ENCODE measurements at regions not wholly inside any gene's neighbourhood (a gene's known extent, or its start where the extent isn't known, plus 50 kb on each side); places are given as distances from the start of the nearest gene placed in this dataset.
"Not testable (repeated sequence)": the region's sequence is repeated elsewhere in the genome, so short reads cannot be mapped to it uniquely, and the experiment has no call there.

DNA sequence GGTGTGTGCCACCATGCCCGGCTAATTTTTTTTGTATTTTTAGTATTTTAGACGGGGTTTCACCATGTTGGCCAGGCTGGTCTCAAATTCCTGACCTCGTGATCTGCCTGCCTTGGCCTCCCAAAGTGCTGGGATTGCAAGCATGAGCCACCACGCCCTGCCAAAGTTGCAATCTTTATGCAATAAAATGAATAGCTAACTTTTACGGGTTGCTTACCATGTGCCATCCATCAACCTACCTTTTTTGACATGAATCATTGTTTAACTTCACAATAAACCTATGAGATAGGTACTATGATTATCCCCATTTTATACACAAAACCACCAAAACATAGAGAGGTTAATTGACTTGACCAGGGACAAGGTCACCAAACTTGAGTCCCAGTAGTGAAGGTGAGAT is 118.8 kb upstream of the HAND1 start:
- DNase-seq; H3K9me3 ChIP-seq (replicated peaks); H3K4me3 ChIP-seq; H3K27ac ChIP-seq; H3K27me3 ChIP-seq; H3K4me1 ChIP-seq; H3K36me3 ChIP-seq: not testable (repeated sequence)

DNA sequence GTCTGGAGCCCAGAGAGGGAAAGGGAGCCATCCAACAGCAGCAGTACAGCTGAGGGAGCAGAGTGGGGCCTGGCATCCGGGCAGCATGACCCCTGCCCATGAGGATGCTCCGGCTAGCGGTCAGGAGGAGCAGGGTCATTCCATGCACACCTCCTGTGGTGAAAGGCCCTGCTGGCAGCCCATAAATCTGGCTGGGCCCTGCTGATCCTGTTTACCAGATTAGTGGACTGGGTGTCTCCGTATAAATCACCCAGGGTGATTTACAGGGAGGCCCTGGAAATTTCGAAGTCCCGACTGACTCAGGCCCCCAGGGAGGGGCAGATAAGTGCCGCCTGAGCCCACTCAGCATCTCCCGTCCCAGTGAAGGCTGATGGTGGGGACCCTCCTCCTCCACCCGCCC is 117.6 kb upstream of the HAND1 start:
- no peak for DNase-seq
- H3K4me3 ChIP-seq, result no peak overlapping the region
- H3K36me3 ChIP-seq, result no peaks in the 10 kb centered on the region
- no peaks in the 10 kb centered on the region for H3K27me3 ChIP-seq
- no peak overlapping the region for H3K27ac ChIP-seq
- no peaks in the 10 kb centered on the region for H3K9me3 ChIP-seq (replicated peaks)
- H3K4me1 ChIP-seq, result no peaks in the 10 kb centered on the region

DNA sequence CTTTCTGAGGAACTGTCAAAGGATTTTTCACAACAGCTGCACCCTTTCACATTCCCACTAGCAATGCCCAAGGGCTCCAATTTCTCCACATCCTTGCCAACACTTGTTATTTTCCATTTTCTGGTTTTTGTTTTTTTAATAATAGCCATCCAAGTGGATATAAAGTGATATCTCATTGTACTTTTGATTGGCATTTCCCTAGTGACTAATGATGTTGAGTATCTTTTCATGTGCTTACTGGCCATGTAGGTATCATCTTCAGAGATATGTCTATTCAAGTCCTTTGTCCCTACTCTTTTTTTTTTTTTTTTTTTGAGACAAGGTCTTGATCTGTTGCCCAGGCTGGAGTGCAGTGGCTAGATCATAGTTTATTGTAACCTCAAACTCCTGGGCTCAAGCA is 115.8 kb upstream of the HAND1 start:
- Histone ChIP-seq H3K27ac (no peak overlapping the region), H3K4me3 (no peak overlapping the region), H3K36me3 (no peaks in the 10 kb centered on the region), H3K27me3 (no peaks in the 10 kb centered on the region), H3K4me1 (no peaks in the 10 kb centered on the region), H3K9me3 (replicated peaks) (no peaks in the 10 kb centered on the region)
- DNase-seq, result no peak

DNA sequence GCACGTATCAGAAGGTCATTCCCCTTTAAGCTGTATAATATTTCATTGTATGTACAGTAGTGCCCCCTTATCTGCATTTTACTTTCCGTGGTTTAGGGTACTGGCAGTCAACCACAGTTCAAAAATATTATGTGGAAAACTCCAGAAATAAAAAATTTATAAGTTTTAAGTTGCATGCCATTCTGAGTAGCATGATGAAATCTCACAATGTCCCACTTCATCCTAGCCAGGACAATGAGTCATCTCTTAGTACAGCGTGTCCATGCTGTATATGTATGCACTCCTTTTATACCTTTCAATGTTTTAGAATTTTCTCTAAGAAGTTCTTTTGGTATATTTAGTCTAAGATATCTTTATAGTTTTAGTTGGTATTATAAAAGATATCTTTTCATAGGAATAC is 115.0 kb upstream of the HAND1 start:
- no peak for DNase-seq
- H3K4me1 ChIP-seq, result no peaks in the 10 kb centered on the region

DNA sequence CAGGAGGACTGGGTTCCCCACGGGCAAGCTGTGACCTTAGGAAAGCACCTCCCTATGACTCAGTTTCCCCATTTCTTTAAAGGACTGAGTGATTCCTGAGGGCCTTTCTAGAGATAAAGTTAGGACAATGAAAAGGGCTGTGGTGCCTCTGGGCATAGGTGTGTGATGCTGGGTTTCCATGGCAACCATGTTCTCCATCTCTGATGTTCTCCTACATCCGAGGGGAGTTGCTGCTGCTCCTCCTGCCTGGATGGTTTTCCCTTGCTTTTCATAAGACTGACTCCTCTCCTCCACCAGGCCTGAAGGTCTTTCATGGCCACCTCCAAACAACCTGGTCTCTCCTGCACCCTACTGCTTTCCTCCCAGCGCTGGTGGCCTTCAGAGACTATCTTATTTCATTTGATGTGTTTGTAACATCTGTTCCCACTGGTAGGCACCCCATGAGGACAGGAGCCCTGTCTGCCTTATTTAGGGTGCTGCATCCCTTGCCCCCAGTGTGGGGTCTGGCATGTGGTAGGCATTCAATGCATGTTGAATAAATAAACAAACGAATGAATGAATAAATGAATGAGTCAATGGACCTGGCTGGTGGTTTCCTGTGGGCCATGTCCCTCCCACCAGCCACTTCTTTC is 112.2 kb upstream of the HAND1 start:
- no peak for DNase-seq
- Histone ChIP-seq H3K4me1 (no peaks in the 10 kb centered on the region), H3K27me3 (peaks cover 11% of the 10 kb centered on the region; the same call in 1 of the 2 replicates), H3K4me3 (no peak overlapping the region), H3K36me3 (no peaks in the 10 kb centered on the region), H3K27ac (no peak overlapping the region), H3K9me3 (replicated peaks) (no peaks in the 10 kb centered on the region)

More for the DNA sequence above, 115.0 kb upstream of the HAND1 start:
- H3K27me3 ChIP-seq, result 0 out of 2 replicates have a peak, but pooled peaks cover 4% of the 10 kb centered on the region
- H3K27ac ChIP-seq, result no peak overlapping the region
- no peaks in the 10 kb centered on the region for H3K9me3 ChIP-seq (replicated peaks)
- no peak overlapping the region for H3K4me3 ChIP-seq
- no peaks in the 10 kb centered on the region for H3K36me3 ChIP-seq

DNA sequence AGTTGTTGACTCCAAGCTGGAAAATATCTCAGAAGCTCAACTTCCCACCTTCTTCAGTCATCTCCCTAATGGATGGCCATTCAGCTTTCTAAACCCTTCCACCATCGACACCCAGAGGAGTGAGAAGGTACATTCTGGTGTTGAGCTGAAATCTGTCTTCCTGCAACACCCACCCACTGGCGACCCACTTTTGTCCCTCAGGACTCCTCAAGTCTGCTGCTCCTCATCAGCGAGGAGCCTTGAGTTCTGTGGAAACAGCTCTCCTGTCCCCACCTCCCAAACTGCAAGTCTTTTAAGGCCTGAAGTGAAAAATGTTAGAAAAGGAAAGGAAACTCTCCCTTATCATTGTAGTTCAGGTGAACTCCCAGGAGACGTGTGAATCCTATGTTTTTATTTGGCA is 111.5 kb upstream of the HAND1 start:
- no peak for DNase-seq
- no peaks in the 10 kb centered on the region for H3K9me3 ChIP-seq (replicated peaks)
- peaks cover 11% of the 10 kb centered on the region; the same call in 1 of the 2 replicates for H3K27me3 ChIP-seq
- H3K27ac ChIP-seq, result no peak overlapping the region
- H3K4me3 ChIP-seq, result no peak overlapping the region
- no peaks in the 10 kb centered on the region for H3K4me1 ChIP-seq
- H3K36me3 ChIP-seq, result no peaks in the 10 kb centered on the region

DNA sequence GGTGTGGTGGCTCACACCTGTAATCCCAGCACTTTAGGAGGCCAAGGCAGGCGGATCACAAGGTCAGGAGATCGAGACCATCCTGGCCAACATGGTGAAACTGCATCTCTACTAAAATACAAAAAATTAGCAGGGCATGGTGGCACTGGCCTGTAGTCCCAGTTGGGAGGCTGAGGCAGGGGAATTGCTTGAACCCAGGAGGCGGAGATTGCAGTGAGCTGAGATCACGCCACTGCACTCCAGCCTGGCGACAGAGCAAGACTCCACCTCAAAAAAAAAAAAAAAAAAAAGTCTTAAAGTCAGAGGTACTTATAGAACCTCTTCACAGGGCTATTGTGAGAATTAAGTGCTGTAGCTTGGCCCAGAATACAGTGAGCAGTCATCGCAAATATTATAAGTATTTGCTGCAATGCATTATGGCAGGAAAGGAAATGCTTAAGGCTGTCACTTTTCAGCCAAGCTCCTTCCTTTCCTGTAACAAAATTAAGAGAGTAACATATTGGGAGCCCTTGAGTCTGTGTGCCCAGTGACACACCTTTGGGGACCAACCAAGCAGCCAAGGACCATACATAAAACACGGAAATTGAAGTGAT is 110.9 kb upstream of the HAND1 start:
- not testable (repeated sequence) for H3K4me3 ChIP-seq; H3K36me3 ChIP-seq; H3K9me3 ChIP-seq (replicated peaks); H3K4me1 ChIP-seq; H3K27ac ChIP-seq; DNase-seq
- peaks cover 11% of the 10 kb centered on the region; the same call in 1 of the 2 replicates for H3K27me3 ChIP-seq

DNA sequence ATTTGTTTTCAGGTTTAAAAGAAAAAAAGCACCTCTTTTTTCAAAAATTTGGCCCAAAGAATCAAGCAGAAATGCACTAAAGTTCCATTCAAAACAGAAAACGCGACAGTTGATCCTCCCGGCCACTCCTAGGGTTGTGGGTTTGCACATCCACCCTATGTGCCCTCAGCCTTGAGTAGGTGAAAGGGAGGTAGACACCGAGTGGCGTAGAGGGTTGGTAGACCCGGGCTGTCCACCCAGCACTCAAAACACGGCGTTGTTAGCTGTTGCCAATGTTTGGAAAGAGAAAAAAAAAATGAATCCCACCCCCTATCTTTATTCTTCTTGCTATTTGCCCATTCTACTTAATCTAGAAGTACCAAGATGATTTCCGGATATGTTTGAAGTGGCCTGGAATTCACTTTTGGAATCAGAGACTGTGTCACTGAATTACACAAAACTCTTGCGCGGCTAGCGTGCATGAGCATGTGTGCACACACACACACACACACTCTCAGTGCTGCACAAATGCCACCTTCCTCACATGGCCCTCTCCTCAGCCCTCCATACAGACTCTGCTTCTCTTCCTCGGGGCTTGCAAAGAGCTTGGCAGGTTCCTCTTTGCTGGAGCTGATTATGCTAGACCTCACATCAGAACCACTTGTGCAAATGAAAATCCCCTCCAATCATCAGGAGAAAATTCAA is 110.2 kb upstream of the HAND1 start:
- no peaks in the 10 kb centered on the region for H3K9me3 ChIP-seq (replicated peaks)
- DNase-seq, result no peak
- no peak overlapping the region for H3K4me3 ChIP-seq
- no peaks in the 10 kb centered on the region for H3K36me3 ChIP-seq
- no peaks in the 10 kb centered on the region for H3K4me1 ChIP-seq
- no peak overlapping the region for H3K27ac ChIP-seq
- peaks cover 11% of the 10 kb centered on the region; the same call in 1 of the 2 replicates for H3K27me3 ChIP-seq

DNA sequence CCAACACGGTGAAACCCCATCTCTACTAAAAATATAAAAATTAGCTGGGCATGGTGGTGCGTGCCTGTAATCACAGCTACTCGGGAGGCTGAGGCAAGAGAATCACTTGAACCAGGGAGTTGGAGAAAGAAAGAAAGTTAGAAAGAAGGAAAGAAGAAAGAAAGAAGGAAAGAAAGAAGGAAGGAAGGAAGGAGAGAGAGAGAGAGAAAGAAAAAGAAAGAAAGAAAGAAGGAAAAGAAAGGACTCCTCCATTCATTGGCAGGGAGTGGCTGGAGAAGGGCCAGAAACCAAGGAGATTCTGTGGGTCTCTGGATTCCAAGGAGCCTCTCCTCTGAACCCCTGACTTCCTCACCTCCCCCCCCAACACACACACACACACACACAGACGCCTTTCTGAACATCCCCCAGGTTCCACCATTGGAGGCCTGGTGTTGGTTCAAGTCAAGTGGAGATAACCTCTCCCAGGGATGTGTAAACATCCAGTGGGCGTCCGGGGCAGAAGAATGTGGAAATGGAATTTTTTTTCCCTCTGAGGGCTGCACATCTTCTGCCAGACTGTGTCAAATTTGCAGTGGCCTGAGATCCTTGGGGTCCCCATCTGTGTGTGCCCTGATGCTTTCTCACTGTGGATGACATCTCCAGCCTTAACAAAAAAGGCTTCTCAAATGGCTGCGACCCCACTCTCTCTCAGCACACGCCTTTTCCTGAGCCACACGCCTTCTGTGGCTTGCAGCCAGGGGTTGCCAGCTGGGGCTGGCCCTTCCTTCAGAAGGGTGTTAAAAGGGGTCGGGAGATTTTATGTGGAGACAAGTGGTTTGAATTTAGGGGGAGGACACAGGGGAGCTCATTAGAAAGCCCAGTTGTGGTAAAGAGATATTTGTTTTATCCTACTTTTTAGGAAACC is 109.3 kb upstream of the HAND1 start:
- H3K4me1 ChIP-seq, result no peaks in the 10 kb centered on the region
- H3K9me3 ChIP-seq (replicated peaks), result no peaks in the 10 kb centered on the region
- H3K27me3 ChIP-seq, result peaks cover 15% of the 10 kb centered on the region; the same call in 1 of the 2 replicates
- no peaks in the 10 kb centered on the region for H3K36me3 ChIP-seq
- DNase-seq, result no peak
- H3K4me3 ChIP-seq, result no peak overlapping the region
- H3K27ac ChIP-seq, result no peak overlapping the region

DNA sequence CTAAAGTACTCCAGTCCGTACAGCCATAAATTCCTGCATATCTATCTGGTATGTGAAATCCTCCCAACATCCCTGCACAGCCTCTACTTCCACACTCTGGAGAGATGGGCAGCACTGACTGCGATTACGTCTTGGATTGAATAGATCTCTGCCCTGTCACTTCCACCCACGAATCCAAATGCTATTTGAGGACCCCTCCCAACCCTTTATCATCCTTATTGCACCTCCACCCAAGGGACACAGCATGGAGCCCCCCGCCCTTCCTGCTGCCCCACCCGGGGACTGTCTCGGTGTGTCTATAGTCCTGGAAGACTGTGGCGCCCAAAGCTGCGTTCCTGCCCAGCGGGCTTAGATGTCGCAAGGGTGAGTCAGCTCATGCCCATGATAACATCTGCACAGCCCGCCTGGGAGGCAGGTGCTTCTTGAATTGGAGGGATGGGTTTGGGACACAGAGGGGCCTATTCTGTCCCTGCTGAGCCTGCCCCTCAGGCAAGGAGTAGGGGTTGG is 105.7 kb upstream of the HAND1 start:
- no peak overlapping the region for H3K4me3 ChIP-seq
- no peaks in the 10 kb centered on the region for H3K9me3 ChIP-seq (replicated peaks)
- no peak for DNase-seq
- H3K27ac ChIP-seq, result no peak overlapping the region
- H3K36me3 ChIP-seq, result no peaks in the 10 kb centered on the region
- H3K27me3 ChIP-seq, result peaks cover 14% of the 10 kb centered on the region; the same call in 1 of the 2 replicates
- no peaks in the 10 kb centered on the region for H3K4me1 ChIP-seq

DNA sequence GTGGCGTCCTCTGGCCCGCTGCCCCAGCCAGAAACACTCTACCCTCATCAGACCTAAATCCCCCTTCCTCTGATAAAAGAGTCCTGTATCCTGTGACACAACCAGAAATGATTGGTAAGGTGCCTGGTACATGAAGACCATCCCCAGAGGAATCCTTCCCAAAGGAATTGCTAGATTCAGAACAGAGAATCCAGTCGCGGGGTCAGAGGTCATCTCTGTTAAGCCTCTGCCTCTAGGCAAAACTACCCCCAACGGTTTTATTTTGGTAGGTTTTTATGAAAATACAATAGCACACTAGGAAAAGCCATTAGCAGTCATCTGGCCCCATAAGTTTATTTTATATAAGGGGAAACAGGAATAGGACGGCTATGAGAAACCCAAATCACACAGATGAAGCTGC is 102.4 kb upstream of the HAND1 start:
- Histone ChIP-seq H3K36me3 (no peaks in the 10 kb centered on the region), H3K4me1 (no peaks in the 10 kb centered on the region), H3K27me3 (peaks cover 14% of the 10 kb centered on the region), H3K9me3 (replicated peaks) (no peaks in the 10 kb centered on the region), H3K27ac (no peak overlapping the region), H3K4me3 (no peak overlapping the region)
- DNase-seq, result no peak

DNA sequence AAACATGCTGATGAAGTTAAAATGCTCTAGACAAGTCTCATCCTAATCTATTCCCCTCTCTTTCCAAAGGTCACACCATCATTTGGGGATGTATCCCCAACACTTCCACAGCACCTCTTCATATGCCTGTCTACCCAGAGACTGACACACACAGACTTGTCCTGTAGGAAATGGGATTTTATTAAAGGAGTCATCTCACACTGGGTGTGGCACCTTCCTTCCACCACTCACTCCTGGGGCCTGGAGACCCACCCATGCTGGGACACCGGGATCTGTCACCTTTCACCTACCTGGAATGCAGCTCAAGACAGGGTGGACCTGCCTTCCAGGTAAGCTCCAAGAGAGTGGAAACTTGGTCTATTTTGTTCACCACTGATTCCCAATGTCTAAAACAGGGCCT is 99.4 kb upstream of the HAND1 start:
- H3K27ac ChIP-seq, result no peak overlapping the region
- H3K9me3 ChIP-seq (replicated peaks), result no peaks in the 10 kb centered on the region
- no peaks in the 10 kb centered on the region for H3K36me3 ChIP-seq
- H3K4me3 ChIP-seq, result no peak overlapping the region
- H3K4me1 ChIP-seq, result no peaks in the 10 kb centered on the region
- peaks cover 15% of the 10 kb centered on the region for H3K27me3 ChIP-seq
- DNase-seq, result no peak

DNA sequence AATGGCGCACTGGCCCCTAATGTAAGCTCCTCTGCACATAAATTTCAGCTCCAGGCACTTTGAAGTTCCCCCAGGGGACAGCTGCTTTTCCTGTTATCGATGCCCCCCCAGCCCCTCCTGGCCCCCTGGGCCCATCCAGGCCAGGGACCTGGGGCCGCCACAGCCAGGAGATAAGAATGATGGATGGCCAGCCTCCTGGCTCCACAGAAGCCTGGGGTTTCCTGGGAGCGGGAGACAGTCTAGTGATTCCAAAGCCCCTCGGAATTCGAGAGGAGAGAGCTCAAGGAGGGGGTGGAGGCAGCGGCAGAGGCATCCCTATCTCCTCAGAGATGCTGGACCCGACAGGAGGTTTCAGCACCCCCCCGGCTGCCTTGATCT is 98.4 kb upstream of the HAND1 start:
- Histone ChIP-seq H3K27me3 (peaks cover 15% of the 10 kb centered on the region), H3K9me3 (replicated peaks) (no peaks in the 10 kb centered on the region), H3K4me3 (no peak overlapping the region), H3K27ac (no peak overlapping the region), H3K4me1 (no peaks in the 10 kb centered on the region), H3K36me3 (no peaks in the 10 kb centered on the region)
- DNase-seq, result no peak

DNA sequence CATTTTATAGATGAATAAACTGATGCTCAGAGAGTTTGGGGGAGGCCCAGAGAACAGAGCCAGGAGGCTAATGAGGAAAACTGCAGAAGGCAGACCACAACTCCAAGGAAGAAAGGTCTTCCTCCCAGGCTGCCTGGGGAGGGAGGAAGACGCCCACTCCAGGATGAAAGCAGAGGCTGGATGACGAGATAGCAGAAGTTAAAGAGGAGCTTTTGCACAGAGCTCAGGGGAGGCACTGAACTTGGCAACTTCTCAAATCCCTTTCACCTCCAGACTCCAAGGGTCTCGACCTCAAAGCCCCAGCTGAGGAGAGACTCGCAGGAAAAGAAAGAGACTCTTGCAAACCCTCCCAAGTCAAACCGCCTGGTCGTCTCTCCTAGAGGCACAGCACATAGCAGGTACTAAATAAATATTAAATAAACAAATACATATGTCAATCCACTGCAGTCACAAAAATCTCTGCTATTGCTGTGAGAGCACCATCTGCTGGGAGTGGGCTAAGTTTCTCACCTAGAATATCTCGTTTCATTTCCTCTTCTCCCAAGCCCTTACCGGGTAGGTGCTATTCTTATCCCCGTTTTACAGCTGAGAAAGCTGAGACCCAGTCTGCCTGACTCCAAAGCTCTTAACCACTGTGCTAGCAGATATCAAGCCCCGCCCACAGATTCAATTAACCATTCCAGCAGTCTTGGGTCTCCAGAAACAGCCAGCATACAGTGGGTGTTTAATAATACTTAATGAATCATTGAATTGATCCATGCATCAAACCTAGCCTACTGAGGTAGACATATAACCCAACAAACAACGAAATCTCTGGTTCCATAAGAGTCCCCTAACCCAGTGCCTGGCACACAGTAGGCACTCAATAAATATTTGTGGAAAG is 97.8 kb upstream of the HAND1 start:
- H3K4me1 ChIP-seq, result no peaks in the 10 kb centered on the region

More for the DNA sequence above, 97.8 kb upstream of the HAND1 start:
- Histone ChIP-seq H3K9me3 (replicated peaks) (no peaks in the 10 kb centered on the region), H3K27ac (no peak overlapping the region), H3K4me3 (no peak overlapping the region), H3K27me3 (peaks cover 15% of the 10 kb centered on the region), H3K36me3 (no peaks in the 10 kb centered on the region)
- DNase-seq, result no peak
